Left lobe of liver (tissue), 2 donors: ENCODE measurements at regions not wholly inside any gene's neighbourhood (a gene's known extent, or its start where the extent isn't known, plus 50 kb on each side); places are given as distances from the start of the nearest gene placed in this dataset.
"Not testable (repeated sequence)": the region's sequence is repeated elsewhere in the genome, so short reads cannot be mapped to it uniquely, and the experiment has no call there.

Experiments used
- ATAC-seq: fragments of 200-7000 bp; cut with Tn5 transposase; one replicate; pipeline ENCODE4 v1.9.1; 2020; ENCODE audit warnings: mild to moderate bottlenecking, moderate library complexity
- DNase-seq: peaks from one replicate; pipeline ENCODE4 v3.0.0-alpha.2; 2020; ENCODE audit warnings: low spot score
- donor health status: DM: no; HTN: no; CAD: no; lungs with moderate emphysema.
- donor health status: DM: no; HTN: yes; CAD: no.

DNA sequence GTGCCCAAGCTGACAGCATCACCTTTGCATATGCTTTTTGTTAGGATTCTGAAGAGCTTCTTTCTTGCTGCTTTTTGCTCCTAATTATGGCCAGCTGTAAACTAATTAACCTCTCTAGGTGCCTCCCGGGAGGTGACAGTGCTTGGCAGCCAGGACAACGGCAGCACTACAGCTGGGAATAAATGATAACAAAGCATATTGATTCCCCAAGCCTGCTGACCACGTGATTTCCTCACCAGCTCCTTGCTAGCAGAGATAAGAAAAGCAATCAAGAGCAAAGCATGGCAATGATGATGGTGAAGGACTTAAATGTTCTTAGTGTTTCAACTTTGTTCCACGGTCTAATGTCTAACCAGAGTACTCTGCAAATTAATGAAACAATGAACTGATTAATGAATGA lies 1074.4 kb upstream of the GYPC start:
- ATAC-seq, result no peak
- no peak for DNase-seq

GRCh38 chr2:125582516-125582915 lies 1073.4 kb upstream of the GYPC start:
- ATAC-seq (no peak), DNase-seq (no peak)

DNA sequence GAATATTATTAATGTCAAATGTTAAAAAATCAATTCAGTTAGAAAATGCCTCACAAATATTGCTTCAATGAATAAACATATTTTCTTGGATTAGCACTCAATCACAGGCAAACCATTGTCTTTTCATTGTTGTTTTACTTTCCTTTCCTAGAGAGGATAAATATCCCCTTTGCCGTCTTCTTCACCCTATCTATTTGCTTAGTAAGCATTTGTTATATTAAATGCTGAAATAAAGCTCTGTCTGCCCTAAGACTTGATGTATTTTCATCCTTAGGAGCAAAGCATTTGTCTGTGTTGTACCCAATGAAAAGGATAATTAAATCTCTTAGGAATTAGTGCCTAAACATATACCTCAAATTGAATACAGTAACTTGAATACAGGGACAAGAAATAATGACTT lies 1071.2 kb upstream of the GYPC start:
- ATAC-seq (no peak), DNase-seq (no peak)

DNA sequence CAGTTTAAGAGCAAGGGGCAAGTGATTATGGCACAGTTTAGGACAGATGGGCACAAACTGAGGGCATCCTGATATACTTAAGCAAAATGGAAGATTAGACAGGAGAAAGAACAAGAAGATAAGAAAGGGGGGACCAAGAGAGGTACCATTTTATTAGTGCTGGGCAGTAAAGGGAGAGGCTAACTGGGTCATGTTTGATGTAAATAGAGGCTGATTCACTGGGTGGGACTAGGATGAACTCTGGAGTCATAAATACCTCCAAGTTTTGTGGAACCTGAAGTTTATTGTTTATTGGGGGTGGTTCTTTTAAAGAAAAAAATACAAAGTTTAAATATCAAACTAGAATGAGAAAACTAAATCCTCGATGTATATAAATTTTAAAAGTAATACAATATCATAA lies 1067.2 kb upstream of the GYPC start:
- DNase-seq (no peak), ATAC-seq (no peak)

- no peak for DNase-seq
- no peak for ATAC-seq
These were observed 1064.0 kb upstream of the GYPC start for GRCh38 chr2:125591954-125592353.

DNA sequence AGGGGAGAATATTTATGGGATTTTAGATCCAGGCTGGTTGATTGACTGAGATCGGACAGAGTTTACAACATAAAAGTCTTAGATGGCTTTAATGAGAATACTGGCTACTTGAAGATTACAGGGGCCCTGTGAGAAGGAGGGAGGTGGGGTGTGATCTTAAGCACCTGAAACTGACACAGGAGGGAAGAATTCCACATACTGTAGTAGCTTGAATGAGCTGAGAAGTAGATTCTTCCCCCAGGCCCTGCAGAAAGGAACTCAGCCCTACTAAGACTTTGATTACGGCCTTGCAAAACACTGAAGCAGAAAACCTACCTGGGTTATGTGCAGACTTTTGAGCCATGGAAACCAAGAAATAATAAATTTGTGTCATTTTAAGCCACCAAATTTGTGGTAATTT lies 1062.9 kb upstream of the GYPC start:
- ATAC-seq, result no peak

GRCh38 chr2:125596612-125597011 lies 1059.3 kb upstream of the GYPC start:
- ATAC-seq (no peak), DNase-seq (no peak)

More for the DNA sequence above, 1062.9 kb upstream of the GYPC start:
- DNase-seq, result no peak

- DNase-seq, result no peak
These were observed 1040.5 kb upstream of the GYPC start for GRCh38 chr2:125615438-125615837.

GRCh38 chr2:125630377-125630776 lies 1025.6 kb upstream of the GYPC start:
- DNase-seq (no peak), ATAC-seq (no peak)

More at GRCh38 chr2:125615438-125615837, 1040.5 kb upstream of the GYPC start:
- no peak for ATAC-seq

GRCh38 chr2:125634662-125635061 lies 1021.3 kb upstream of the GYPC start:
- no peak for DNase-seq
- no peak for ATAC-seq

- DNase-seq, result no peak
These were observed 1017.6 kb upstream of the GYPC start for GRCh38 chr2:125638345-125638744.

DNA sequence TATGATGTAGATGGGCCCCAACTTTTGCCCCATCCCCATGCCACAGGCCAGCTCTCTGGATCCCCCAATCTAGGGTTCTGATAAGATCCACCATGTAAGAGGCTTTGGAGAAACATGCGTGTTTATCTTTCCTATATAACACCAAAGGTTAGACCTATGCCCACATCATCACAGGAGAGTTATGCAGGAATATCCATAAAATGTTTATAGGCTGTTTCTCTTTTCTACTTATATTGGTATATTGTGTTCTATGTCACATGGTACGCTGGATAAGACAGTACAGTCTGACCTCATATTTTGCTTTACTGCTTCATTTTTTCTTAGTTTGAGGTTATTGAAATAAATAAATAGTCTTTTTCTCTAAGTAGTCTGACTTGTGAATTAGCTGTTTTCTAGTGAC lies 1013.9 kb upstream of the GYPC start:
- no peak for ATAC-seq

More at GRCh38 chr2:125638345-125638744, 1017.6 kb upstream of the GYPC start:
- no peak for ATAC-seq

GRCh38 chr2:125643128-125643527 lies 1012.8 kb upstream of the GYPC start:
- no peak for DNase-seq
- ATAC-seq, result no peak

More for the DNA sequence above, 1013.9 kb upstream of the GYPC start:
- no peak for DNase-seq

GRCh38 chr2:125643585-125643984 lies 1012.4 kb upstream of the GYPC start:
- no peak for DNase-seq

GRCh38 chr2:125644257-125644656 lies 1011.7 kb upstream of the GYPC start:
- no peak for DNase-seq
- no peak for ATAC-seq

More at GRCh38 chr2:125643585-125643984, 1012.4 kb upstream of the GYPC start:
- no peak for ATAC-seq

- ATAC-seq (no peak), DNase-seq (no peak)
These were observed 1003.7 kb upstream of the GYPC start for GRCh38 chr2:125652280-125652679.

- ATAC-seq (no peak), DNase-seq (no peak)
These were observed 1001.7 kb upstream of the GYPC start for GRCh38 chr2:125654226-125654625.

- ATAC-seq (no peak), DNase-seq (no peak)
These were observed 999.8 kb upstream of the GYPC start for GRCh38 chr2:125656190-125656589.

- no peak for DNase-seq
- ATAC-seq, result no peak
These were observed 997.4 kb upstream of the GYPC start for GRCh38 chr2:125658583-125658982.

DNA sequence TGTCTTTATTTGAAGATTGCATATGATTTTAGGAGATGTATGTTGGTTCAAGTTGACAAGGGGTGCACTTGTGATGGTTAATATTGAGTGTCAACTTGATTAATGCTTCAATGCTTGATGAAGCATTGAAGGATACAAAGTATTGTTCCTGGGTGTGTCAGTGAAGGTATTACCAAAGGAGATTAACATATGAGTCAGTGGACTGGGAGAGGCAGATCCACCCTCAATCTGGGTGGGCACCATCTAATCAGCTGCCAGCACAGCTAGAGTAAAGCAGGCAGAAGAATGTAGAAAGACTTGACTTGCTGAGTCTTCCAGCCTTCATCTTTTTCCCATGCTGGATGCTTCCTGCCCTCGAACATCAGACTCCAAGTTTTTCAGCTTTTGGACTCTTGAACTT lies 995.6 kb upstream of the GYPC start:
- not testable (repeated sequence) for ATAC-seq, DNase-seq

DNA sequence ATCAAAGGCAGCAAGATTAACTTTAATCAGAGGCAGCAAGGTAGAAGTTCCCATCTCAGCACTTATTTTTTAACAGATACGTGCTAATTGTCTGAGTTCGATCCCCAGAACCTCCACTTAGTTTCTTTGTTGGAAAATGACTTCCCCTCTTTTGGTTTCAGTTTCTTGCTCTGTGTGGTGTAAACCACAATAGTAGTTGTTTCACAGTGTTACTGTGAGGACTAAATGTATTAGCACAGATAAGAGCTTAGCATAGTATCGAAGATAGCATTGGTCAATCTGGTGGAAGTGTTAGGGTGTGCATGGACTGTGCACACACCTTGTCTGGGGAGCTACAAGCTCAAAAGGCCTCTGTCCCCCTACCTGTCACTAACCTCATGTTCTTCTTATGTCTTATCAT lies 988.3 kb upstream of the GYPC start:
- no peak for ATAC-seq

DNA sequence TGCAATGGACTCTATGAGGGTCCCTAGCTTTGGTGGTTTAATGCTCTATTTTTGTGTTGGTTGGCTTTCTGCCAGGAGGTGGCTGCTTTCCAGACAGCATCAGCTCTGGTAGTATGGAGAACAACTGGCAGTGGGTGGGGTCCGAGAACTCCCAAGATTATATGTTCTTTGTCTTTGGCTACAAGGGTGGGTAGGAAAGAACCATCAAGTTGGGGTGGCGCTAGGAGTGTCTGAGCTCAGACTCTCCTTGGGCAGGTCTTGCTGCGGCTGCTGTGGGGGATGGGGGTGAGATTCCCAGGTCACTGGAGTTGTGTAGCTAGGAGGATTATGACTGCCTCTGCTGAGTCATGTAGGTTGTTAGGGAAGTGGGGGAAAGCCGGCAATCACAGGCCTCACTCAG lies 976.1 kb upstream of the GYPC start:
- no peak for ATAC-seq
- no peak for DNase-seq

More for the DNA sequence above, 988.3 kb upstream of the GYPC start:
- DNase-seq, result no peak

DNA sequence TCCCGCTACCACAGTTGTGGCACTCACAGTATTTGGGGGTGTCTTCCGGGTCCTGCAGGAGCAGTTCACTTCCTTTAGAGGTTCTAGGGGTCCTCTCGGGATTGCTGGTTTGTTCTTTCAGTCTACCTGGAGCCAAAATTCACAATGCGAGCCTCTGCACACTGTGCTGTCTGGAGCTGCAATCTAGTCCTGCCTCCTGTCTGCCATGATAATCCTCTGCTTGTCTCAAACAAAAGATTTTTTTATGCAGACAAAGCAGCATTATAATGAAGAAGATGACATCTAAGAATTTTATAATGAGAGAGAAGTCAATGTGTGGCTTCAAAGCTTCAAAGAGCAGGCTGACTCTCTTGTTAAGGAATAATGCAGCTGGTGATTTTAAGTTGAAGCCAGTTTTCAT lies 975.1 kb upstream of the GYPC start:
- no peak for ATAC-seq

GRCh38 chr2:125681576-125681975 lies 974.4 kb upstream of the GYPC start:
- DNase-seq (no peak), ATAC-seq (no peak)

More for the DNA sequence above, 975.1 kb upstream of the GYPC start:
- DNase-seq, result no peak
